ENCODE measurements at regions not wholly inside any gene's neighbourhood (a gene's known extent, or its start where the extent isn't known, plus 50 kb on each side); places are given as distances from the start of the nearest gene placed in this dataset.

GRCh38 chr7:110326966-110327365 lies 764.0 kb upstream of the LRRN3 start:
- in situ Hi-C loops (cut with MboI; ENCODE audit: low sequenced_read_pairs) = no loop called here
- Histone ChIP-seq H3K4me1 (ENCODE audit: control insufficient read depth, insufficient read depth, low read length) (no peaks in the 10 kb centered on the region), H4K8ac (ENCODE audit: low read depth in 2 of 2, low read length in 2 of 2) (no peak overlapping the region), H2BK20ac (ENCODE audit: low read depth, low read length) (no peak overlapping the region), H3K79me1 (ENCODE audit: low read depth in 1 of 2, low read length in 2 of 2) (no peaks in the 10 kb centered on the region), H3K9ac (ENCODE audit: low read depth, low read length) (no peak overlapping the region), H3K4me2 (ENCODE audit: low read depth, low read length) (no peak overlapping the region), H2AK9ac (replicated peaks; ENCODE audit: low read depth, low read length, poor library complexity) (no peak overlapping the region), H4K20me1 (ENCODE audit: insufficient read depth, low read length) (no peaks in the 10 kb centered on the region), H3K23ac (ENCODE audit: low read depth, low read length) (no peak overlapping the region), H2AK5ac (ENCODE audit: low read depth, low read length) (no peak overlapping the region), H3K27ac (ENCODE audit: insufficient read depth, low read length) (no peak overlapping the region), H3K27me3 (ENCODE audit: control insufficient read depth, insufficient read depth, low read length) (no peaks in the 10 kb centered on the region), H3K4me3 (ENCODE audit: insufficient read depth, low read depth, low read length) (no peak overlapping the region), H3K18ac (ENCODE audit: low read depth, low read length) (no peak overlapping the region), H3K56ac (ENCODE audit: extremely low read depth, insufficient read depth, low read length) (no peak overlapping the region), H2BK5ac (ENCODE audit: low read depth, low read length, poor library complexity, severe bottlenecking) (no peak overlapping the region), H3K9me1 (ENCODE audit: insufficient read depth, low read length) (no peaks in the 10 kb centered on the region), H4K91ac (ENCODE audit: insufficient read depth, low read depth, low read length) (no peak overlapping the region), H4K5ac (ENCODE audit: low read depth, low read length) (no peak overlapping the region), H2BK120ac (ENCODE audit: low read depth, low read length) (no peak overlapping the region), H3K36me3 (ENCODE audit: control insufficient read depth, insufficient read depth, low read length) (no peaks in the 10 kb centered on the region), H2AFZ (replicated peaks; ENCODE audit: low read length, poor library complexity) (no peak overlapping the region), H2BK15ac (ENCODE audit: low read depth, low read length) (no peak overlapping the region), H3K9me3 (ENCODE audit: control insufficient read depth, insufficient read depth, low read length) (no peaks in the 10 kb centered on the region), H3K4ac (ENCODE audit: low read depth, low read length) (no peak overlapping the region), H3K14ac (replicated peaks; ENCODE audit: low read depth, low read length) (no peak overlapping the region)
- dilution Hi-C loops (cut with HindIII; ENCODE audit: low sequenced_read_pairs, unreplicated experiment) = no loop called here
- POLR2A ChIA-PET (ENCODE audit: unreplicated experiment) = no interaction called here
- CTCF ChIA-PET = interaction anchor here (0.5 kb wide), 1 partner anchor 390 kb away, joined by 3 read pairs; no protein-coding TSS in a partner anchor
- no TSS peak for BruUV-seq (replicated peaks)
- intact Hi-C loops (cut with micrococcal nuclease) = no loop called here
- DNase-seq (no peak), ATAC-seq (ENCODE audit: low read depth) (no peak)
- 73% methylated on average over 2 of the region's 4 CpGs; no CpG with 5 or more reads in 1 of the 2 experiments for WGBS, 2 experiments (ENCODE audit: extremely low coverage in 2 of 2, insufficient read length in 1 of 2)
- TF ChIP-seq CEBPB (IDR thresholded peaks at IDR 0.05; ENCODE audit: low read depth, low read length) (no peak), FOS (IDR thresholded peaks at IDR 0.05; ENCODE audit: low read depth, low read length) (no peak)
- TF ChIP-seq, protein P1, sequence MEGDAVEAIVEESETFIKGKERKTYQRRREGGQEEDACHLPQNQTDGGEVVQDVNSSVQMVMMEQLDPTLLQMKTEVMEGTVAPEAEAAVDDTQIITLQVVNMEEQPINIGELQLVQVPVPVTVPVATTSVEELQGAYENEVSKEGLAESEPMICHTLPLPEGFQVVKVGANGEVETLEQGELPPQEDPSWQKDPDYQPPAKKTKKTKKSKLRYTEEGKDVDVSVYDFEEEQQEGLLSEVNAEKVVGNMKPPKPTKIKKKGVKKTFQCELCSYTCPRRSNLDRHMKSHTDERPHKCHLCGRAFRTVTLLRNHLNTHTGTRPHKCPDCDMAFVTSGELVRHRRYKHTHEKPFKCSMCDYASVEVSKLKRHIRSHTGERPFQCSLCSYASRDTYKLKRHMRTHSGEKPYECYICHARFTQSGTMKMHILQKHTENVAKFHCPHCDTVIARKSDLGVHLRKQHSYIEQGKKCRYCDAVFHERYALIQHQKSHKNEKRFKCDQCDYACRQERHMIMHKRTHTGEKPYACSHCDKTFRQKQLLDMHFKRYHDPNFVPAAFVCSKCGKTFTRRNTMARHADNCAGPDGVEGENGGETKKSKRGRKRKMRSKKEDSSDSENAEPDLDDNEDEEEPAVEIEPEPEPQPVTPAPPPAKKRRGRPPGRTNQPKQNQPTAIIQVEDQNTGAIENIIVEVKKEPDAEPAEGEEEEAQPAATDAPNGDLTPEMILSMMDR (conservative IDR thresholded peaks at IDR 0.05; ENCODE audit: low read depth, low read length) = no peak
